Hematopoietic multipotent progenitor cell treated with erythropoietin and hydrocortisone succinate and interleukin-3 and kit ligand, for 17 days (in vitro differentiated cells): ENCODE measurements at regions not wholly inside any gene's neighbourhood (a gene's known extent, or its start where the extent isn't known, plus 50 kb on each side); places are given as distances from the start of the nearest gene placed in this dataset.

Experiments used
- DNase-seq: peaks from one replicate; pipeline ENCODE4 v3.0.0-alpha.2; 2015; ENCODE audit warnings: low spot score

- DNase-seq: no peak
Measured at GRCh38 chr2:65500310-65501040, 68.1 kb upstream of the SPRED2 start.

- DNase-seq: no peak
Measured at GRCh38 chr2:65499216-65499615, 66.8 kb upstream of the SPRED2 start.

GRCh38 chr2:65498396-65498795 lies 66.0 kb upstream of the SPRED2 start:
- no peak for DNase-seq

GRCh38 chr2:65495251-65495877 lies 63.0 kb upstream of the SPRED2 start:
- no peak for DNase-seq

GRCh38 chr2:65494078-65494477 lies 61.7 kb upstream of the SPRED2 start:
- no peak for DNase-seq

- DNase-seq: no peak
Measured at GRCh38 chr2:65491381-65491905, 59.0 kb upstream of the SPRED2 start.

- DNase-seq: no peak
Measured at GRCh38 chr2:65490222-65490621, 57.8 kb upstream of the SPRED2 start.

- DNase-seq: no peak
Measured at GRCh38 chr2:65489269-65489668, 56.9 kb upstream of the SPRED2 start.

- DNase-seq: no peak
Measured at GRCh38 chr2:65488527-65488926, 56.1 kb upstream of the SPRED2 start.

GRCh38 chr2:65487404-65487803 lies 55.0 kb upstream of the SPRED2 start:
- no peak for DNase-seq

- no peak for DNase-seq
Measured at GRCh38 chr2:65486802-65487201, 54.4 kb upstream of the SPRED2 start.

- no peak for DNase-seq
Measured at GRCh38 chr2:65486282-65486681, 53.9 kb upstream of the SPRED2 start.

GRCh38 chr2:65485839-65486238 lies 53.4 kb upstream of the SPRED2 start:
- DNase-seq: no peak

- no peak for DNase-seq
Measured at GRCh38 chr2:65483763-65484162, 51.4 kb upstream of the SPRED2 start.

- DNase-seq: no peak
Measured at GRCh38 chr2:65482971-65483370, 50.6 kb upstream of the SPRED2 start.
